ENCODE measurements at regions not wholly inside any gene's neighbourhood (a gene's known extent, or its start where the extent isn't known, plus 50 kb on each side); places are given as distances from the start of the nearest gene placed in this dataset.

GRCh38 chr4:53714236-53715140, 123.2 kb upstream of the LNX1 start:
- TF ChIP-seq CTCF (IDR thresholded peaks at IDR 0.05) (no peak), POLR2A (IDR thresholded peaks at IDR 0.05) (no peak)

All from lower leg skin (tissue), 3 donors.